ENCODE measurements at regions not wholly inside any gene's neighbourhood (a gene's known extent, or its start where the extent isn't known, plus 50 kb on each side); places are given as distances from the start of the nearest gene placed in this dataset.

DNA sequence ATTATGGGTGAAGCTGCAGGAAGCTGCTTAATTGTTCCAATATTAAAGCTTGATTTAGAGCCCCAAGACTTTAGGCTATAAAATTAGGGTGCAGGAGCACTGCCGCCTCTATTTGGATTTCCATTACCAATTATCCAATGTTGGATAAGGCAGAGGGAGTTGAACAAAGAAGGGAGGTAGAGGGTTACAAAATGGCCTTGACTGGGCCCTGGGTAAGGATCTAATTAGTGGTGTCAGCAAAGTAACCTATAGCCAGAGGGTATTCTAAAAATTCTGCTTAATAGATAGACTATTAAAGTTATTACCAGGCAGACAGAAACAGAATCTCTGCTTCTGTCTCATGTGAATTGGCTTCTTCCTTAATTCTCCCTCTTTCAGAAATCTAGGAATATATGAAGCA lies 50.3 kb upstream of the DPPA4 start:
- Histone ChIP-seq H3K4me1 (no peaks in the 10 kb centered on the region), H3K36me3 (no peaks in the 10 kb centered on the region), H3K9me3 (no peaks in the 10 kb centered on the region), H3K27me3 (no peaks in the 10 kb centered on the region), H3K27ac (no peak overlapping the region), H3K4me3 (no peak overlapping the region)
- TF ChIP-seq POLR2A (IDR thresholded peaks at IDR 0.05): no peak
- TF ChIP-seq, protein P1, sequence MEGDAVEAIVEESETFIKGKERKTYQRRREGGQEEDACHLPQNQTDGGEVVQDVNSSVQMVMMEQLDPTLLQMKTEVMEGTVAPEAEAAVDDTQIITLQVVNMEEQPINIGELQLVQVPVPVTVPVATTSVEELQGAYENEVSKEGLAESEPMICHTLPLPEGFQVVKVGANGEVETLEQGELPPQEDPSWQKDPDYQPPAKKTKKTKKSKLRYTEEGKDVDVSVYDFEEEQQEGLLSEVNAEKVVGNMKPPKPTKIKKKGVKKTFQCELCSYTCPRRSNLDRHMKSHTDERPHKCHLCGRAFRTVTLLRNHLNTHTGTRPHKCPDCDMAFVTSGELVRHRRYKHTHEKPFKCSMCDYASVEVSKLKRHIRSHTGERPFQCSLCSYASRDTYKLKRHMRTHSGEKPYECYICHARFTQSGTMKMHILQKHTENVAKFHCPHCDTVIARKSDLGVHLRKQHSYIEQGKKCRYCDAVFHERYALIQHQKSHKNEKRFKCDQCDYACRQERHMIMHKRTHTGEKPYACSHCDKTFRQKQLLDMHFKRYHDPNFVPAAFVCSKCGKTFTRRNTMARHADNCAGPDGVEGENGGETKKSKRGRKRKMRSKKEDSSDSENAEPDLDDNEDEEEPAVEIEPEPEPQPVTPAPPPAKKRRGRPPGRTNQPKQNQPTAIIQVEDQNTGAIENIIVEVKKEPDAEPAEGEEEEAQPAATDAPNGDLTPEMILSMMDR (IDR thresholded peaks at IDR 0.05): no peak
- DNase-seq: no peak
- 91 to 97% (median 91%) methylated on average over 1 of the region's 1 CpG for WGBS, 4 donors
- ATAC-seq: no peak
- intact Hi-C loops (cut with DNase I): no loop called here

GRCh38 chr3:109387201-109387600 lies 49.9 kb upstream of the DPPA4 start:
- intact Hi-C loops (cut with DNase I): no loop called here
- Histone ChIP-seq H3K27ac (no peak overlapping the region), H3K9me3 (no peaks in the 10 kb centered on the region), H3K4me3 (no peak overlapping the region), H3K27me3 (no peaks in the 10 kb centered on the region), H3K4me1 (no peaks in the 10 kb centered on the region), H3K36me3 (no peaks in the 10 kb centered on the region)
- TF ChIP-seq, protein P1 (IDR thresholded peaks at IDR 0.05): no peak
- no peak for TF ChIP-seq POLR2A (IDR thresholded peaks at IDR 0.05)
- WGBS, 4 donors: 0 to 1% (median 1%) methylated on average over 1 of the region's 1 CpG
- DNase-seq: no peak
- ATAC-seq: no peak
